H9 (cell line): ENCODE measurements at regions not wholly inside any gene's neighbourhood (a gene's known extent, or its start where the extent isn't known, plus 50 kb on each side); places are given as distances from the start of the nearest gene placed in this dataset.
A peak's percentile ranks its signal among the peaks of the same experiment; 100 is the strongest.
"Not testable (repeated sequence)": the region's sequence is repeated elsewhere in the genome, so short reads cannot be mapped to it uniquely, and the experiment has no call there.

Experiments used
- DNase-seq: peaks from one replicate; pipeline ENCODE4 v3.0.0-alpha.2; 2017
- H2AFZ ChIP-seq: one replicate; pipeline ENCODE4 v1.6.1; 2013; ENCODE audit warnings: mild to moderate bottlenecking, low read length, control low read depth, moderate library complexity
- H2AK5ac ChIP-seq: 2 replicates; pipeline ENCODE4 v1.6.1; 2013; ENCODE audit warnings: low read length, control low read depth, mixed read lengths; ENCODE audit not compliant: insufficient read length
- H2BK120ac ChIP-seq: one replicate; pipeline ENCODE4 v1.6.1; 2013; ENCODE audit warnings: low read depth, mild to moderate bottlenecking, low read length, control low read depth, inconsistent platforms; ENCODE audit not compliant: poor library complexity, severe bottlenecking
- H2BK12ac ChIP-seq: 2 replicates; pipeline ENCODE4 v1.6.1; 2013; ENCODE audit warnings: low read length, control low read depth, mixed read lengths, low read depth; ENCODE audit not compliant: insufficient read length
- H2BK15ac ChIP-seq: 2 replicates; pipeline ENCODE4 v1.6.1; 2013; ENCODE audit warnings: low read depth, low read length, control low read depth
- H2BK20ac ChIP-seq: one replicate; pipeline ENCODE4 v1.6.1; 2013; ENCODE audit warnings: low read depth, mild to moderate bottlenecking, low read length, control low read depth, inconsistent platforms; ENCODE audit not compliant: poor library complexity, severe bottlenecking
- H2BK5ac ChIP-seq: 2 replicates; pipeline ENCODE4 v1.6.1; 2013; ENCODE audit warnings: low read length, control low read depth, mixed read lengths; ENCODE audit not compliant: insufficient read length
- H3K14ac ChIP-seq: 2 replicates; pipeline ENCODE4 v1.6.1; 2013; ENCODE audit warnings: low read length, control low read depth; ENCODE audit not compliant: insufficient read depth
- H3K18ac ChIP-seq: 2 replicates; pipeline ENCODE4 v1.6.1; 2013; ENCODE audit warnings: low read depth, mild to moderate bottlenecking, mixed read lengths, low read length, control low read depth; ENCODE audit not compliant: insufficient read length
- H3K23ac ChIP-seq: 2 replicates; pipeline ENCODE4 v1.6.1; 2013; ENCODE audit warnings: low read length, control low read depth, mixed read lengths, low read depth; ENCODE audit not compliant: insufficient read length
- H3K23me2 ChIP-seq: 2 replicates; pipeline ENCODE4 v1.6.1; 2013; ENCODE audit warnings: low read depth, mild to moderate bottlenecking, mixed read lengths, low read length, control low read depth; ENCODE audit not compliant: insufficient read length, poor library complexity, severe bottlenecking
- H3K27ac ChIP-seq: 2 replicates; pipeline ENCODE4 v1.5.1; 2013; ENCODE audit warnings: low read length, control low read depth, mixed read lengths, low read depth; ENCODE audit not compliant: insufficient read length
- H3K27me3 ChIP-seq: 2 replicates; pipeline ENCODE4 v1.6.1; 2013; ENCODE audit warnings: low read length, control low read depth, inconsistent platforms; ENCODE audit not compliant: insufficient read depth
- H3K4ac ChIP-seq: 2 replicates; pipeline ENCODE4 v1.6.1; 2013; ENCODE audit warnings: low read depth, mild to moderate bottlenecking, control low read depth, inconsistent platforms, low read length, moderate library complexity
- H3K4me1 ChIP-seq: 2 replicates; pipeline ENCODE4 v1.6.1; 2013; ENCODE audit warnings: low read length, control low read depth, inconsistent platforms; ENCODE audit not compliant: insufficient read depth
- H3K4me2 ChIP-seq: 2 replicates; pipeline ENCODE4 v1.6.1; 2013; ENCODE audit warnings: low read length, control low read depth, mixed read lengths; ENCODE audit not compliant: insufficient read length, insufficient read depth
- H3K56ac ChIP-seq: 2 replicates; pipeline ENCODE4 v1.6.1; 2013; ENCODE audit warnings: low read depth, mild to moderate bottlenecking, mixed read lengths, low read length, control low read depth; ENCODE audit not compliant: insufficient read length
- H3K79me1 ChIP-seq: 2 replicates; pipeline ENCODE4 v1.6.1; 2013; ENCODE audit warnings: low read depth, mild to moderate bottlenecking, moderate library complexity, low read length, control low read depth, inconsistent platforms; ENCODE audit not compliant: insufficient read depth, poor library complexity, severe bottlenecking
- H3K79me2 ChIP-seq: 2 replicates; pipeline ENCODE4 v1.6.1; 2013; ENCODE audit warnings: low read length, control low read depth, inconsistent platforms; ENCODE audit not compliant: insufficient read depth
- H3K9ac ChIP-seq: 2 replicates; pipeline ENCODE4 v1.6.1; 2013; ENCODE audit warnings: low read length, control low read depth, mixed read lengths; ENCODE audit not compliant: insufficient read length; ENCODE audit errors: extremely low read depth
- H3K9me3 ChIP-seq: one replicate; pipeline ENCODE4 v1.6.1; 2013; ENCODE audit warnings: low read depth, low read length, inconsistent platforms; ENCODE audit not compliant: control insufficient read depth
- H3T11ph ChIP-seq: one replicate; pipeline ENCODE4 v1.6.1; 2013; ENCODE audit warnings: mild to moderate bottlenecking, low read length, control low read depth, inconsistent platforms
- H4K20me1 ChIP-seq: one replicate; pipeline ENCODE4 v1.6.1; 2013; ENCODE audit not compliant: control insufficient read depth, insufficient read length, insufficient read depth
- H4K5ac ChIP-seq: 2 replicates; pipeline ENCODE4 v1.6.1; 2013; ENCODE audit warnings: low read depth, mild to moderate bottlenecking, mixed read lengths, low read length, control low read depth; ENCODE audit not compliant: insufficient read length
- H4K8ac ChIP-seq: replicated peaks from 2 replicates; pipeline ENCODE4 v1.6.1; 2013; ENCODE audit warnings: low read length, control low read depth, mixed read lengths, low read depth; ENCODE audit not compliant: insufficient read length
- H4K91ac ChIP-seq: 2 replicates; pipeline ENCODE4 v1.6.1; 2013; ENCODE audit warnings: low read depth, mild to moderate bottlenecking, moderate library complexity, mixed read lengths, low read length, control low read depth; ENCODE audit not compliant: insufficient read length
- H3K27ac Mint-ChIP-seq, 3 experiments: 2 replicates in 2 of 3; 3 replicates in 1 of 3; pipeline ENCODE4 v1.8.0; 2020 to 2021; ENCODE audit warnings: mixed read lengths in 3 of 3, mild to moderate bottlenecking in 1 of 3, moderate library complexity in 1 of 3
- H3K27me3 Mint-ChIP-seq: 2 replicates; pipeline ENCODE4 v1.8.0; 2021; ENCODE audit warnings: low read depth, mild to moderate bottlenecking, moderate library complexity, mixed read lengths
- H3K36me3 Mint-ChIP-seq, 3 experiments: 2 replicates in 2 of 3; 3 replicates in 1 of 3; pipeline ENCODE4 v1.8.0; 2020 to 2021; ENCODE audit warnings: low read depth in 3 of 3, mixed read lengths in 3 of 3; ENCODE audit not compliant: insufficient read depth in 1 of 3
- H3K4me1 Mint-ChIP-seq, 2 experiments: 2 replicates each; pipeline ENCODE4 v1.8.0; 2020; ENCODE audit warnings: mixed read lengths in 2 of 2
- H3K4me3 Mint-ChIP-seq, 2 experiments: 2 replicates in 1 of 2; 3 replicates in 1 of 2; pipeline ENCODE4 v1.8.0; 2020 to 2021; ENCODE audit warnings: mild to moderate bottlenecking in 2 of 2, mixed read lengths in 2 of 2, moderate library complexity in 1 of 2
- H3K9me3 Mint-ChIP-seq, 2 experiments: 2 replicates in 1 of 2; 3 replicates in 1 of 2; pipeline ENCODE4 v1.8.0; 2020; ENCODE audit warnings: mild to moderate bottlenecking in 2 of 2, mixed read lengths in 2 of 2, moderate library complexity in 1 of 2
- CTCF ChIP-seq: fragments of 200-600 bp; sonication (generic); conservative IDR thresholded peaks from 3 replicates; pipeline ENCODE4 v1.8.0; 2021; ENCODE audit warnings: antibody characterized with exemption, mild to moderate bottlenecking
- WGBS: extraction: QIAGEN DNeasy Blood & Tissue Kit; methylation state at CpG from one replicate; pipeline ENCODE4 v1.1.7; 2013; ENCODE audit warnings: missing lambda C conversion rate, low lambda C conversion rate, mixed read lengths; ENCODE audit not compliant: insufficient read length; ENCODE audit errors: extremely low coverage; 5-methylcytosine and 5-hydroxymethylcytosine counted together

- no peak for TF ChIP-seq CTCF
- Histone ChIP-seq H2BK5ac (no peak overlapping the region), H3K79me1 (no peaks in the 10 kb centered on the region), H4K91ac (no peak overlapping the region), H3K56ac (no peak overlapping the region), H4K20me1 (no peaks in the 10 kb centered on the region), H3K14ac (no peak overlapping the region), H2BK120ac (no peak overlapping the region), H3K18ac (no peak overlapping the region), H3K4me1 (peaks cover 6% of the 10 kb centered on the region; the same call in 1 of the 2 replicates), H3K23ac (no peak overlapping the region), H2BK15ac (no peak overlapping the region), H4K5ac (no peak overlapping the region), H3K23me2 (no peaks in the 10 kb centered on the region), H2BK12ac (no peak overlapping the region), H3K4me2 (no peak overlapping the region), H2AK5ac (no peak overlapping the region), H3T11ph (no peak overlapping the region), H3K9me3 (no peaks in the 10 kb centered on the region), H3K27ac (no peak overlapping the region), H4K8ac (no peak overlapping the region), H3K4ac (no peak overlapping the region), H3K27me3 (no peaks in the 10 kb centered on the region), H2BK20ac (no peak overlapping the region), H2AFZ (no peak overlapping the region), H3K9ac (no peak overlapping the region), H3K79me2 (no peaks in the 10 kb centered on the region)
- no peaks in the 10 kb centered on the region for H3K27me3 Mint-ChIP-seq
- no CpG with 5 or more reads among the region's 3 CpGs for WGBS
- peaks cover 2 to 7% of the 10 kb centered on the region in 2 experiments; a peak in 3 of 5 replicates for H3K9me3 Mint-ChIP-seq
- H3K36me3 Mint-ChIP-seq, result peaks cover 0 to 8% (median 0%) of the 10 kb centered on the region in 3 experiments; a peak in 2 of 7 replicates
- H3K4me1 Mint-ChIP-seq, result peaks cover 7 to 8% of the 10 kb centered on the region in 2 experiments
- H3K4me3 Mint-ChIP-seq, result no peak overlapping the region
- DNase-seq, result no peak
- H3K27ac Mint-ChIP-seq, result 0 out of 7 replicates have a peak overlapping the region, but pooled peaks of 1 of the 3 experiments have one; percentile 21
These were observed 71.5 kb upstream of the TGM3 start for GRCh38 chr20:2224368-2224639.

GRCh38 chr20:2227285-2227684 is 68.5 kb upstream of the TGM3 start:
- H3T11ph ChIP-seq, H2AK5ac ChIP-seq, H3K79me1 ChIP-seq, H2BK20ac ChIP-seq, DNase-seq, H3K4me3 Mint-ChIP-seq, H2BK12ac ChIP-seq, H3K4ac ChIP-seq, H3K9me3 Mint-ChIP-seq, H4K8ac ChIP-seq, H3K18ac ChIP-seq, H4K20me1 ChIP-seq, H2BK120ac ChIP-seq, H3K27ac Mint-ChIP-seq, H2BK5ac ChIP-seq, H3K56ac ChIP-seq, H3K9me3 ChIP-seq, H4K5ac ChIP-seq, H3K36me3 Mint-ChIP-seq, H3K14ac ChIP-seq, H3K27me3 Mint-ChIP-seq, H3K27ac ChIP-seq, H3K79me2 ChIP-seq, H3K4me2 ChIP-seq, H3K27me3 ChIP-seq, H3K4me1 ChIP-seq, H2BK15ac ChIP-seq, H4K91ac ChIP-seq, H2AFZ ChIP-seq, H3K23me2 ChIP-seq, H3K4me1 Mint-ChIP-seq, H3K23ac ChIP-seq, H3K9ac ChIP-seq: not testable (repeated sequence)
- no CpG with 5 or more reads among the region's 3 CpGs for WGBS
